VCaP (cell line): ENCODE measurements at regions not wholly inside any gene's neighbourhood (a gene's known extent, or its start where the extent isn't known, plus 50 kb on each side); places are given as distances from the start of the nearest gene placed in this dataset.

Source experiments
- H3K27ac ChIP-seq: fragments of 450-650 bp; 2 replicates; pipeline ENCODE4 v1.5.1; 2017
- TF ChIP-seq, protein P1 (sequence below): fragments of 450-650 bp; conservative IDR thresholded peaks from 2 replicates; pipeline ENCODE4 v1.5.1; 2017; ENCODE audit warnings: mild to moderate bottlenecking, moderate library complexity

DNA sequence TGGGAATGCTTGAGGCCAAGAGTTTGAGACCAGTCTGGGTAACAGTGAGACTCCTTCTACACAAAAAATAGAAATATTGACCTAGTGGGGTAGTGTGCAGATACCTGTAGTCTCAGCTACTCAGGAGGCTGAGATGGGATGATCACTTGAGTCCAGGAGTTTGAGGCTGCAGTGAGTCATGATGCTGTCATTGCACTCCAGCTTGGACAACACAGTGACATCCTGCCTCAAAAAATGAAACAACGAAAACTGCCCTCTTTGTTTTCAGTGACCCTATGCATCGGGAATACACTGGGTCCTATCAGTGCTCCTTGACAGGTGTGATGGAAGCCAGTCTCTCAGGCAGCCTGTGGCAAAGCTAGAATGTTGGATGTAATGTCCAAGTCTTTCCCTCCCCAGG lies 311.5 kb upstream of the OR4E1 start:
- TF ChIP-seq, protein P1, sequence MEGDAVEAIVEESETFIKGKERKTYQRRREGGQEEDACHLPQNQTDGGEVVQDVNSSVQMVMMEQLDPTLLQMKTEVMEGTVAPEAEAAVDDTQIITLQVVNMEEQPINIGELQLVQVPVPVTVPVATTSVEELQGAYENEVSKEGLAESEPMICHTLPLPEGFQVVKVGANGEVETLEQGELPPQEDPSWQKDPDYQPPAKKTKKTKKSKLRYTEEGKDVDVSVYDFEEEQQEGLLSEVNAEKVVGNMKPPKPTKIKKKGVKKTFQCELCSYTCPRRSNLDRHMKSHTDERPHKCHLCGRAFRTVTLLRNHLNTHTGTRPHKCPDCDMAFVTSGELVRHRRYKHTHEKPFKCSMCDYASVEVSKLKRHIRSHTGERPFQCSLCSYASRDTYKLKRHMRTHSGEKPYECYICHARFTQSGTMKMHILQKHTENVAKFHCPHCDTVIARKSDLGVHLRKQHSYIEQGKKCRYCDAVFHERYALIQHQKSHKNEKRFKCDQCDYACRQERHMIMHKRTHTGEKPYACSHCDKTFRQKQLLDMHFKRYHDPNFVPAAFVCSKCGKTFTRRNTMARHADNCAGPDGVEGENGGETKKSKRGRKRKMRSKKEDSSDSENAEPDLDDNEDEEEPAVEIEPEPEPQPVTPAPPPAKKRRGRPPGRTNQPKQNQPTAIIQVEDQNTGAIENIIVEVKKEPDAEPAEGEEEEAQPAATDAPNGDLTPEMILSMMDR, result no peak
- H3K27ac ChIP-seq, result no peak overlapping the region

GRCh38 chr14:21978999-21979314 lies 305.3 kb upstream of the OR4E1 start:
- no peak overlapping the region for H3K27ac ChIP-seq
- TF ChIP-seq, protein P1, result no peak

- H3K27ac ChIP-seq, result no peak overlapping the region
- TF ChIP-seq, protein P1, result peak; percentile 79
Observed at GRCh38 chr14:21978184-21978998, 304.8 kb upstream of the OR4E1 start.

GRCh38 chr14:21974741-21975140 lies 301.1 kb upstream of the OR4E1 start:
- TF ChIP-seq, protein P1, result no peak
- no peak overlapping the region for H3K27ac ChIP-seq

DNA sequence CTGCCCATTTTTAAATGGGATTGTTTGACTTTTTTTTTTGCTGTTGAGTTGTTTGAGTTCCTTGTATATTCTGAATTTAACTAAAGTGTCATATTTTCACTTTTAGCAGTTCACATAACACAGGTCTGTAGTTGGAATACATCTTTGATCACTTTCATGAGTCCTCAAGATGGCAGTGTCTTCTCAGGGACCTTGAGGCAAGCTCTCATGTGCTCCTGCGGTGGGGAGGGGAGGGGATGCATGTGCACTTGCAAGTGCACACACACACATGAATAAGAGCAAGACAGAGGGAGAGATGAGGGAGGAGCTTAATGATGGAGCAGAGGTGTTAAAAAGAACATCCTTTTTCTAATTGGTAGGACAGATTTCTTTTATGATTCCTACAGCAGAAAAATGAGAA lies 291.4 kb upstream of the OR4E1 start:
- TF ChIP-seq, protein P1, result no peak
- no peak overlapping the region for H3K27ac ChIP-seq

DNA sequence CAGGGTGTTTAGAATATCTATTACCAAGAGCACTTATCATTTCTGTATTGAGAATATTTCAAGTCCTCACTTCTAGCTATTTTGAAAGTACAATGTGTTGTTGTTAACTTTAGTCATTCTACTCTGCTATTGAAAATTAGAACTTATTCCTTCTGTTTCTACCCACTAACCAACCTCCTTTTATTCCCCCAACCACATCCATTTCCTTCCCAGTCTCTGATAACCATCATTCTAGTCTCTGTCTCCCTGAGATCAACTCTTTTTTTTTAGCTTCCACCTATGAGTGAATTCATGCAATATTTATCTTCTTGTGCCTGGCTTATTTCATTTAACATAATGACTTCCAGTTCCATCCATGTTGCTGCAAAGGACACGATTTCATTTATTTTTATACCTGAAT lies 290.6 kb upstream of the OR4E1 start:
- TF ChIP-seq, protein P1, result no peak
- no peak overlapping the region for H3K27ac ChIP-seq

DNA sequence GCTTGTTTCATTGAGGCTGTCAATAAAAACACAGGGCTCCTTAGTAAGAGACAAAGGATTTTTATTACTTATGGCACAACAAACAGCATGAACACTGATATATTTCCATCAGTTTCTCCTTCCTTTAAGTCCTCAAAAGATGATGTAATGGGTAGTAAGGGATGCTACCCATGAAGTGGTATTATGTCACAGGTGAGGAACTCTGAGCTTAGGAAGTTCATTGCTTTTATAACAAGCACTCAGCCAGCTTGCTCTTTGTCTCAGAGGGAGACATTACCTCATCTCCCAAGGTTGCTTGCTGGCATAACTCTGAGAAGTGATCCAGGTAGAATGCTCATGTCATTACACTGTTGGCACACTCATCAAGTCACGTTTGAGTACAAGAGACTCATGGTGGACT lies 287.0 kb upstream of the OR4E1 start:
- TF ChIP-seq, protein P1, result no peak
- H3K27ac ChIP-seq, result no peak overlapping the region
